HUES64 (cell line): ENCODE measurements at regions not wholly inside any gene's neighbourhood (a gene's known extent, or its start where the extent isn't known, plus 50 kb on each side); places are given as distances from the start of the nearest gene placed in this dataset.

Experiments
- H3K27ac ChIP-seq: 2 replicates; pipeline ENCODE4 v1.7.0; 2013; ENCODE audit warnings: low read depth, low read length, inconsistent platforms
- H3K27me3 ChIP-seq: 2 replicates; pipeline ENCODE4 v1.6.1; 2013; ENCODE audit warnings: mild to moderate bottlenecking, low read length; ENCODE audit not compliant: insufficient read depth
- H3K36me3 ChIP-seq: 2 replicates; pipeline ENCODE4 v1.6.1; 2013; ENCODE audit warnings: mild to moderate bottlenecking, low read length; ENCODE audit not compliant: insufficient read depth
- H3K4me1 ChIP-seq: 2 replicates; pipeline ENCODE4 v1.6.1; 2013; ENCODE audit warnings: mild to moderate bottlenecking, low read length, moderate library complexity; ENCODE audit not compliant: insufficient read depth
- H3K4me3 ChIP-seq: 2 replicates; pipeline ENCODE4 v1.5.1; 2013; ENCODE audit warnings: mild to moderate bottlenecking, low read length, moderate library complexity
- H3K9ac ChIP-seq: 2 replicates; pipeline ENCODE4 v1.6.1; 2013; ENCODE audit warnings: mild to moderate bottlenecking, low read depth, low read length
- H3K9me3 ChIP-seq: 2 replicates; pipeline ENCODE4 v1.6.1; 2013; ENCODE audit warnings: low read depth, low read length; ENCODE audit not compliant: insufficient read depth
- whole genome bisulfite sequencing: fragments of 150-250, 120-280 bp; methylation state at CpG from one replicate; pipeline ENCODE4 v1.1.7; 2013; ENCODE audit warnings: missing lambda C conversion rate; 5-methylcytosine and 5-hydroxymethylcytosine counted together

DNA sequence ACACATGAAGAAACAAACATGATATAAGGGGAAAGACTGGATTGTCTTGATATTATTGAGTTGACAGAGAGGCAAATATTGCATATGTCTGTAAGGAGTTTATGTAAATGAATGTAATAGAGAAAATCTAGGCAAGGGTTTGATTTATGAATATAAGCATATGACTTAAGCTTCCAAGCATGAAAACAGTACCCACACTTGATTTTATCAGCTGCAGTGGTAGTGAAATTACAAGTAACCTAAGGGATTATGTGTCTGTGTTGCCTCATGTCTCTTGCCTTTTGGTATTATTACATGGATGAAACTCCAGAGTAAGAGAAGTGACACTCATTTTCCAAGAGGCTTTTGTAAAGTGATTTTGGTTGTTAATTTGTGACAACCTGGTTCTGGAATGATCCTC, 1678.9 kb downstream of the KCNT2 start:
- no peaks in the 10 kb centered on the region for H3K27me3 ChIP-seq
- H3K4me1 ChIP-seq: no peaks in the 10 kb centered on the region

DNA sequence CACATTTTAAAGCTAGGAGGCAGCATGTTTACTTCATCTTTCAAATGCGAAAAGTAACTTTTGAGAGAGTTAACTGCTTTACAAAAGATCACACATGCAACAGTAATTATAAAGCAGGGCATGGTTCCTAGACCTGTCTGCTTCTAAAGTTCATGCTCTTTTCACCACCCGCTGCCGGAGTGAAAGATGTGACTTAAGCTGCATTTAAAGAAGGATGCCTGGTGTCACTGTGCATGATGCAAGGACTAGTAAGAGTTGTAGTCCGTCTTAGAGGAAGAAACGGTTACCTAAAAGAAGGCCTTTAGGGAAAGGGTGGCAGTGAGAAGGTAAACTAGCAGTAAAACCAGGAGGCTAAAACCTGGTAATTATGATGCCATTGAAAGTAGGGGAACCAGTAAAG, 1689.1 kb downstream of the KCNT2 start:
- Histone ChIP-seq H3K9ac (no peak overlapping the region), H3K4me3 (no peak overlapping the region), H3K4me1 (no peaks in the 10 kb centered on the region), H3K36me3 (no peaks in the 10 kb centered on the region), H3K27me3 (no peaks in the 10 kb centered on the region), H3K9me3 (no peaks in the 10 kb centered on the region), H3K27ac (no peak overlapping the region)
- 89% methylated on average over 5 of the region's 5 CpGs for WGBS

More for the DNA sequence above, 1678.9 kb downstream of the KCNT2 start:
- H3K9me3 ChIP-seq: no peaks in the 10 kb centered on the region
- H3K4me3 ChIP-seq: no peak overlapping the region
- no peaks in the 10 kb centered on the region for H3K36me3 ChIP-seq
- H3K27ac ChIP-seq: no peak overlapping the region
- H3K9ac ChIP-seq: no peak overlapping the region

DNA sequence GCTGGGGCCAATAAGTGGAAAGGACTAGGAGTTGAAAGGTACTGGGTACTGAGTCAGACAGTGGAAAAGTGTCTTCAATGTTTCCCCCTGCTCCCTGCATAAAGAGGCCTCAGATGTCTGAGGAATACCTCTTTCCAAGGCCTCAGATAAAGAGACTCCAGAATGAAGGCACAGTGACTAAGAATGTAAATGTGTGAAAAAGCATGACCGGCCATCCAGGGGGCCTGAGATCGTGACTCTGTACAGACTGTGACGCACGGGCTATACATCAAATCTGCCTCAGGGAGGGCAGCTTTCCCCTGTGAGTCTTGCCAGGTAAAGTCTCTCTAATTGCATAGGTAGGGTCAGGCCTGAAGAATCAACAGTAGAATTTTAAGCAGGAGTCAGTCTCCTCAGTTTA, 1690.5 kb downstream of the KCNT2 start:
- Histone ChIP-seq H3K27me3 (no peaks in the 10 kb centered on the region), H3K9me3 (no peaks in the 10 kb centered on the region), H3K36me3 (no peaks in the 10 kb centered on the region), H3K27ac (no peak overlapping the region), H3K4me1 (no peaks in the 10 kb centered on the region), H3K4me3 (no peak overlapping the region), H3K9ac (no peak overlapping the region)
- WGBS: 92% methylated on average over 4 of the region's 4 CpGs

DNA sequence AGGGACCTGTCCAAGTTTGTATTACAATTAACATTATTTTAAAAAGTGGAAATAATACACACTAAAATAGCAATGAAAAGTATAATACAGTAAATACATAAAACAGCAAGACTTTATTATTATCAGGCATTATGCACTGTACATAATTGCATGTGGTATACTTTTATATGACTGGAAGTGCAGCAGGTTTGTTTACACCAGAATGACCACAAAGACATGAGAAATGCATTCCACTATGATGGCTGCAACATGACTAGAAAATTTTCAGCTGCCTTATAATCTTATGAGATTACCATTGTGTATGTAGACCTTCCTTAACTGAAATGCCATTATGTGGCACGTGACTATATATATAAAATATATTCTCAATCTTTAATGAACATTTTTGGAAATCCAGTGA, 1699.6 kb downstream of the KCNT2 start:
- Histone ChIP-seq H3K9me3 (no peaks in the 10 kb centered on the region), H3K4me1 (no peaks in the 10 kb centered on the region), H3K27ac (no peak overlapping the region), H3K27me3 (no peaks in the 10 kb centered on the region), H3K36me3 (no peaks in the 10 kb centered on the region), H3K9ac (no peak overlapping the region), H3K4me3 (no peak overlapping the region)
- WGBS: no CpG with 5 or more reads among the region's 1 CpG

DNA sequence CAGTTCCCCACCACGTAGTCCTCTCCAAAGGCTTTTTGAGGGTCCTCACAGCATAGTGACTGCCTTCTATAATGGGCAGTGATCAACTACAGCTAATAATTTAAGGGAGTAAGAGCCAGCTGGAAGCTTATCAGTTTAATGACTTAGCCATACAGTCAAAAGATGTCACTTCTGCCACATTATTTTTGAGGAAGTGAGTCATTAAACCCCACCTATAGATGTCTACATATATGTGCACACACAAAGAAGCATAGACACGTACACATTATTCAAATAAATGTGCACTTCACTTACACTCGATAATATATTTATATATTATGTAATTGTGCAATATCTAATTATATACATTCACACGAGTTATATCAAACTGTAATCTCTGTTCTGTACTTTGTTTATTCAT, 1704.7 kb downstream of the KCNT2 start:
- H3K27ac ChIP-seq: no peak overlapping the region
- no peaks in the 10 kb centered on the region for H3K9me3 ChIP-seq
- H3K9ac ChIP-seq: no peak overlapping the region
- no peaks in the 10 kb centered on the region for H3K27me3 ChIP-seq
- WGBS: 100% methylated on average over 1 of the region's 4 CpGs
- H3K4me1 ChIP-seq: no peaks in the 10 kb centered on the region
- H3K36me3 ChIP-seq: no peaks in the 10 kb centered on the region
- H3K4me3 ChIP-seq: no peak overlapping the region

DNA sequence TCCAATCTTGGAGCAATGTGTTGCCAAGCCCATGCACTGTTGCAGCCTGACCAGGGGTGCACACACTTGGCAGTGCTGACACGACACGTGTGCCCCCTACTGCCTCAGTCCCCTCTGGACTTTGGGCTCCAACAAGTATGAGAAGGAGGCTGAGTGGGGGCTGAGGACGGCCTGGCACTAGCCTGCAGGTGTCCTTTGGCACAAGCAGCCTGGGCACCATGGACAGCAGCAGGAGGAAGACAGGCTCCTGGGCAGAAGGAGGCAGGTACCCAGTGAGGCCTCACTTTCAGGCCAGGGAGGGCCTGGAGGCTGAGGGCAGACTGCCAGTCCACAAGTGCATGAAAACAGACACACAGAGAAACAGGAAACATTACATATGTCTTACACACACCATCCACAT, 1702.9 kb upstream of the B3GALT2 start:
- H3K9me3 ChIP-seq: peaks cover 5% of the 10 kb centered on the region; the same call in 1 of the 2 replicates
- no peak overlapping the region for H3K9ac ChIP-seq
- 90% methylated on average over 3 of the region's 3 CpGs for WGBS
- H3K27ac ChIP-seq: no peak overlapping the region
- H3K36me3 ChIP-seq: no peaks in the 10 kb centered on the region
- no peaks in the 10 kb centered on the region for H3K27me3 ChIP-seq
- H3K4me1 ChIP-seq: no peaks in the 10 kb centered on the region
- H3K4me3 ChIP-seq: no peak overlapping the region

DNA sequence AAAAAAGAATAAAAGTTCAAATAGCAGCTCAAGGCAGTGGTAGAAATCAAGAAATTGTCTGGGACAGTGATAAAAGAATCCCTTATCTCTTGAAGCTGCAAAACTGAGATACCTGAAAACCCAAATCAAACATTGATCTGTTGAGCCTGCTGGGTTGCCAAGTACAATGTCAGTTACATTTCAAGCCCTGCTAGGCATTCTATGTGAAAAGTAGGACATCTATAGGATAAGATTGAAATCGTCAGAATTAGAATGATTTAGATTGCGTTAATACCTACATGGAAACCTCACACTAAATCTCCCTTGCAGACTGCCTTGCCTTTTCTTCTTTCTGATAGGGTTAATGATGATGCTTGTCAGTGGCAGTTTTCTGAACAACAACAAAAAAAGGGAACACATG, 1684.4 kb upstream of the B3GALT2 start:
- WGBS: no CpG with 5 or more reads among the region's 2 CpGs
- Histone ChIP-seq H3K27me3 (no peaks in the 10 kb centered on the region), H3K4me1 (no peaks in the 10 kb centered on the region)

DNA sequence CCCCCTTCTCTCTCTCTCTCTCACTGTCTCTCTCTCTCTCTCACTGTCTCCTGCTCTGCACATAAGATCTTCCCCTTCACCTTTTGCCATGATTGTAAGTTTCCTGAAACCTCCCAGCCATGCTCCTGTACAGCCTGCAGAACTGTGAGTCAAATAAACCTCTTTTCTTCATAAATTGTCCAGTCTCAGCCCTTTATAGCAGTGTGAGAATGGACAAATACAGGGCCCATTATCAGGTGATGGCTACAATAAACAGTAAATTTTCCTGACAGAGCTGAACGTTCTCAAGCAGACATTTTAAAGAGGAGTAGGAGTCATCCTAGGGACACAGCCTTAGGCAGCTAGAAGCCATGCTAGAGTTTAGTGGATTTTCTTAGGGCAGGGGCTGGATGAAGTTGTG, 1679.7 kb upstream of the B3GALT2 start:
- Histone ChIP-seq H3K36me3 (no peaks in the 10 kb centered on the region), H3K27me3 (no peaks in the 10 kb centered on the region), H3K4me1 (no peaks in the 10 kb centered on the region), H3K27ac (no peak overlapping the region), H3K9me3 (peaks cover 3% of the 10 kb centered on the region), H3K4me3 (no peak overlapping the region), H3K9ac (no peak overlapping the region)
- 91% methylated on average over 1 of the region's 1 CpG for WGBS

More for the DNA sequence above, 1684.4 kb upstream of the B3GALT2 start:
- H3K36me3 ChIP-seq: no peaks in the 10 kb centered on the region
- H3K9me3 ChIP-seq: no peaks in the 10 kb centered on the region
- H3K9ac ChIP-seq: no peak overlapping the region
- no peak overlapping the region for H3K4me3 ChIP-seq
- H3K27ac ChIP-seq: no peak overlapping the region

DNA sequence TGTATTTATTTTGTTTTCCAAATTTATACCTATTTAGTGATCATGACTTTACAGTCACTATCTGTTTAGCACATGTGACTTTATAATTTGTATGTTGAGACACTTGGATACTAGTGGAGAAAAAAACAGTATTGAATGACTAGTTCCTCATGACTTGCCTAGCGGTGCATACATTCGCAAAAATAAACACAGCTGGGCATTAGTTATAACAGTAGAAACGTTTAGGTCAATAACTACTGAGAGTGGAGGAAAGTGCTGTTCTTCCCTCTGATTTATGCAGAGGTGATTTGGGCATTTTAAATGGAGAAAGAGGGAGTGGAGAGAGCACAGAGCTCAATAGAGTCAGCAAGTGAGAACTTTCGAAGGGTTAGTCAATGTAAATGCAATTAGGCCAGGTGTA, 1679.0 kb upstream of the B3GALT2 start:
- 87% methylated on average over 4 of the region's 4 CpGs for WGBS
- Histone ChIP-seq H3K9ac (no peak overlapping the region), H3K27ac (no peak overlapping the region), H3K27me3 (no peaks in the 10 kb centered on the region), H3K4me1 (no peaks in the 10 kb centered on the region), H3K4me3 (no peak overlapping the region), H3K36me3 (no peaks in the 10 kb centered on the region), H3K9me3 (peaks cover 3% of the 10 kb centered on the region)

DNA sequence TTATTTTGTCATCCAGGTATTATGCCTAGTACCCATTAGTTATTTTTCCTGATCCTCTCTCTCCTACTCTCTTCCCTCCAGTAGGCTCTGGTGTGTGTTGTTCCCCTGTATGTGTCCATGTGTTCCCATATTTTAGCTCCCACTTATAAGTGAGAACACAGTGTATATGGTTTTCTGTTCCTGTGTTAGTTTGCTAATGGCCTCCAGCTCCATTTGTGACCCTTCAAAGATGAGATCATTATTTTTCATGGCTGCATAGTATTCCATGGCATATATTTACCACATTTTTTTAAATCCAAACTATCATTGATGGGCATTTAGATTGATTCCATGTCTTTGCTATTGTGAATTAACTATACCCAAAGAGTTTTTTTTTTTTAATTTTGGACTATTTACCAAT, 1675.7 kb upstream of the B3GALT2 start:
- H3K27ac ChIP-seq: no peak overlapping the region
- no peak overlapping the region for H3K4me3 ChIP-seq
- H3K9ac ChIP-seq: no peak overlapping the region
- H3K27me3 ChIP-seq: no peaks in the 10 kb centered on the region
- no peaks in the 10 kb centered on the region for H3K4me1 ChIP-seq
- H3K9me3 ChIP-seq: peaks cover 3% of the 10 kb centered on the region
- no peaks in the 10 kb centered on the region for H3K36me3 ChIP-seq

DNA sequence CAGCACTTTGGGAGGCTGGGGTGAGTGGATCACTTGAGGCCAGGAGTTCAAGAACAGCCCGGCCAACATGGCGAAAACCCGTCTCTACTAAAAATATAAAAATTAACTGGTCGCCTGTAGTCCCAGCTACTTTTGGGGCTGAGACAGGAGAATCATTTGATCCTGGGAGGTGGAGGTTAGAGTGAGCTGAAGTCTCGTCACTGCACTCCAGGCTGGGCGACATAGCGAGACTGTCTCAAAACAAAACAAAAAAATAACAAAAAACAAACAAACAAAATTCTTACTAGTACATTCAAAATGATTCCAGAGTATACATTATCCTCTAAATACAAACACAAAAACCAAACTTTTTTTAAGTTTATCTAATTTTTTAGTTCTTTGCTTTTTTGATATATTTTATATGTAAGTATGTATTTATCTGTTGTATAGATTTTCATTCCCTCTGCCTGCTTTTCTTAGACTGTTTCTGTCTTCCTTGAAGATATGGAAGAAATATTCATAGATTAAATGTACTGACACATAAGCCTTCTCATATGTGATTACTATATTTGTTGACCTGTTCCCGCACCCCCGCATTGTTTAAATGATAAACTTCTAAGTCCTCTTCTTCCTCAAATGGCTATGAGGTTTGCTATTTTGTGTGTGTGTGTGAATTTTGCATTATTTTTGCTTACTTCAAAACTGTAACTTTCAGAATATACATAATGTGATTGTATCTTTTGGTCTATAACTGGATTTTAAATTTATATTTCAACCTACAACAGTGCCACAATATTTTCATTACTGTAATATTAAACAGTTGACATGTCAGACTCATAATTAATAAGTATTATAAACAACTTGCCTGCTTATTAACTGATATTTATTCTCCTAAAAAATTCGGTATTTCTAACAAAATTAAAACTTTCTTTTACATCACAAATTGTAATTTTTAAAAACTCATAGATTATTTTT, 1674.1 kb upstream of the B3GALT2 start:
- Histone ChIP-seq H3K27me3 (no peaks in the 10 kb centered on the region), H3K4me3 (no peak overlapping the region), H3K9me3 (peaks cover 3% of the 10 kb centered on the region), H3K4me1 (no peaks in the 10 kb centered on the region), H3K27ac (no peak overlapping the region), H3K9ac (no peak overlapping the region), H3K36me3 (no peaks in the 10 kb centered on the region)
- WGBS: 98% methylated on average over 9 of the region's 10 CpGs
